NB4 (cell line): ENCODE measurements at regions not wholly inside any gene's neighbourhood (a gene's known extent, or its start where the extent isn't known, plus 50 kb on each side); places are given as distances from the start of the nearest gene placed in this dataset.

Experiments
- MAX ChIP-seq: IDR thresholded peaks from 2 replicates; pipeline ENCODE4 v1.6.1; 2011; ENCODE audit warnings: low read depth, low read length
- MYC ChIP-seq: IDR thresholded peaks from 2 replicates; pipeline ENCODE4 v1.6.1; 2011; ENCODE audit warnings: low read depth, low read length
- POLR2A ChIP-seq: IDR thresholded peaks from 2 replicates; pipeline ENCODE4 v1.6.1; 2011; ENCODE audit warnings: mild to moderate bottlenecking; ENCODE audit not compliant: insufficient read length; ENCODE audit errors: extremely low read depth
- TF ChIP-seq, protein P1 (sequence below): IDR thresholded peaks from one replicate; pipeline ENCODE4 v1.5.1; 2012; ENCODE audit warnings: low read depth, low read length

DNA sequence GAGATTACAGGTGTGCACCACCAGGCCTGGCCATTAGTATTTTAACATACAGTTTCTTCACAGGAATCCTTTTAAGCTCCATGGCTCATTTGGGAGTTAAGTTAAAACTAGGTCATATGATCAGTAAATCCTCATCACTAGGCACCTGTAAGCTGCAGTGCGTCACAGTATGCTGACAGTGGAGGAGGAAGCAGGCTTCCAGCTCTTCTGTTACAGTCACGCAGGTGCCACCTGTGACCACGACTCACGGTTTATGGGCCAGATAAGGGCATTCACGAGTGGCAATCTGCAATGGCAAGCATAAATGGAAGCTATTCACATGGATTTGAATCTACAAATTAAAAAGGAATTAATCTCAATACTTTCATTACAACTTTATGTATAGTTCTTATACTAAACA lies 129.4 kb upstream of the BCOR start:
- TF ChIP-seq, protein P1, sequence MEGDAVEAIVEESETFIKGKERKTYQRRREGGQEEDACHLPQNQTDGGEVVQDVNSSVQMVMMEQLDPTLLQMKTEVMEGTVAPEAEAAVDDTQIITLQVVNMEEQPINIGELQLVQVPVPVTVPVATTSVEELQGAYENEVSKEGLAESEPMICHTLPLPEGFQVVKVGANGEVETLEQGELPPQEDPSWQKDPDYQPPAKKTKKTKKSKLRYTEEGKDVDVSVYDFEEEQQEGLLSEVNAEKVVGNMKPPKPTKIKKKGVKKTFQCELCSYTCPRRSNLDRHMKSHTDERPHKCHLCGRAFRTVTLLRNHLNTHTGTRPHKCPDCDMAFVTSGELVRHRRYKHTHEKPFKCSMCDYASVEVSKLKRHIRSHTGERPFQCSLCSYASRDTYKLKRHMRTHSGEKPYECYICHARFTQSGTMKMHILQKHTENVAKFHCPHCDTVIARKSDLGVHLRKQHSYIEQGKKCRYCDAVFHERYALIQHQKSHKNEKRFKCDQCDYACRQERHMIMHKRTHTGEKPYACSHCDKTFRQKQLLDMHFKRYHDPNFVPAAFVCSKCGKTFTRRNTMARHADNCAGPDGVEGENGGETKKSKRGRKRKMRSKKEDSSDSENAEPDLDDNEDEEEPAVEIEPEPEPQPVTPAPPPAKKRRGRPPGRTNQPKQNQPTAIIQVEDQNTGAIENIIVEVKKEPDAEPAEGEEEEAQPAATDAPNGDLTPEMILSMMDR = no peak
- TF ChIP-seq POLR2A (no peak), MAX (no peak), MYC (no peak)
